HG03558 (cell line): ENCODE measurements at regions not wholly inside any gene's neighbourhood (a gene's known extent, or its start where the extent isn't known, plus 50 kb on each side); places are given as distances from the start of the nearest gene placed in this dataset.

Source experiments
- ATAC-seq: cut with Tn5 transposase; IDR thresholded peaks from one replicate; pipeline ENCODE4 v1.9.1; 2021; ENCODE audit warnings: moderate number of reproducible peaks; ENCODE audit not compliant: unreplicated experiment; ENCODE audit errors: extremely low read depth

DNA sequence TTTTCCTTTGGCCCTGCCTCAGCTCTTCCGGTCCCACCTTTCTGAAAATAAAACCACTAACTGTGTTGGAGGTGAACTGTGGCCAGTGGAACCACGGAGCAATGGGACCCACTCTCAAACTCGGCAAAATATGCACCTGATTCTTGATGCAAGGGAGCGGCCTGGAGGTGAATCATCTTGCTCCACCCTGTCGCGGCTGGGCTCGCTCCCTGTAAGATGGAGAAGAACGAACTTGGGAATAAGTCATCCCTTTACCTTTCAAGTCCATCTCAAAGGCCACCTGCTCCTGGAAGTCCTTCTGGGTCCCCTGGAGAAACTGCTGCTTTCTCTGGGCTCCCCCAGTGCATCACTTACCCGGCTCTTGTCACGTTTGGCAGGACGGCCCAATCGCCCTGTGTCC is 309.9 kb downstream of the BCL11B start:
- ATAC-seq = no peak

DNA sequence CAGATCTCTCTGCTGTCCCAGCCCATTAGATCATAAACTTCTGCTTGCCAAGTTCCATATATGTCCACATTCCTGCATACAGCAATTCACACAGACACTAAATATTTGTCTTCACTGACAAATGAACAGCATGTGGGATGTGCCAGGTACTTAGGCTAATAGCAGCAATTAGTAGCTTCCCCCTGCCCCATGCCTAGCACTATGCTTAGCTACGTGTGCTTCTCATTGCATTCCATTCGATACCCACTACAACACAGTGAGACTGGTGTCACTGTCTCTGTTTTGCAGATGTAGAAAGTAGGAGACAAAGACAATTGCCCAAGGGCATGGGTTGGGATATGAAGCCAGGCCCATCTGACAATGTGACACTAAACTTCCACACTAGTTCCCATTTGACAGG is 308.4 kb downstream of the BCL11B start:
- no peak for ATAC-seq

DNA sequence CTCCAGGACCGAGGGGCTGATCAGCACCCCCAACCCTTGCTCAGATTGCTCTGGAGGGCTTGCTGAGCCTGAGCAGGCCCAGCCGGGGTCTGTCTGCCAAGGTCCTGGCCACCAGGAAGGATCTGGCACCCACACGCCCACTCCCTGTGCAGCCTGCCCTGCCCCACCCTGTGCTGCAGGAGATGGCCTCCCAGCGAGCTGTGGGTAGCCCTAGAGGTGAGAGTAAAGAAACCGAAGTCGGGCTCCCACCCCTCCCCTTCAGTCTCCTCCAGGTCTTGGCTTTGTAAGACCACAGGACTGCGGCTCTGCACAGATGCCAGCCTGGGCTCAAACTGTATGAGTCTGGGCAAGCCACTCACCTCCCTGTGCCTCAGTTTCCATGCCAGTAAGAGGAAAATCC is 307.8 kb downstream of the BCL11B start:
- no peak for ATAC-seq

DNA sequence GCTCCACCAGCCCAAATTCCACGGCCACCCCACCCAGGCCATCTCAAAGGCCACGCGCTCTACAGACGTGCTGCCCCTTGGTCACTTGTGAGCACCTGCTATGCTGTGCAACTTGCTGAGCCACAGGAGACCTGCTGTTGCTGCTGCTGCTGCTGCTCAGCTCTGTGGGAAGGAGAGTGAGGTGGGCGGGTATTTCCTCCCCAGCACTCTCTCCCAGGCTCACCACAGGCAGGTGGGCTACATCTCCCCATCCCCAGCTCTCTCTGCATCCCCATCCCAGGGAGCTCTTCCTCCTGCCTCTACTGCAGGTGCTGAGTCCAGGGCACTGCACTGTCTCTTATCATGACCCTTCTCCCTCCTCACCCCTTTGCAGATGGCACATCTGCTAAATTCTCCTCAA is 306.9 kb downstream of the BCL11B start:
- no peak for ATAC-seq

DNA sequence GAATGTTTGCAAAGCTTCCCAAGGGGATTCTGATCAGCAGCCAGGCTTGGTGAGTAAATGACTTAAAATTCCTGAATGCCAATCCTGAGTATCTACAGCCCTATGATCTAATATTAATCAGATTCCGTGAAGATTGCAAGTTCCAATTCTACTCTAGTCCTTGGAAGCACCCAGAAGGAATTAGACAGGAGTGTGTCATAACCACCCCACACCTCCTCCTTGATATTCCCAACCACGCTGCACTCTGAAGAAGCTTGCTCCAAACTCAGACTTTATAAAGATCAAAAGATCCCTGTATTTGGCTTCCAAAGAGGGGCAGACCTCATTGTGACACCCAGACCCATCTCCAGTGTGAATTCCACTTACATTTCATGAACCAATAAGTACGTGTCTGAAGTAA is 306.0 kb downstream of the BCL11B start:
- no peak for ATAC-seq

DNA sequence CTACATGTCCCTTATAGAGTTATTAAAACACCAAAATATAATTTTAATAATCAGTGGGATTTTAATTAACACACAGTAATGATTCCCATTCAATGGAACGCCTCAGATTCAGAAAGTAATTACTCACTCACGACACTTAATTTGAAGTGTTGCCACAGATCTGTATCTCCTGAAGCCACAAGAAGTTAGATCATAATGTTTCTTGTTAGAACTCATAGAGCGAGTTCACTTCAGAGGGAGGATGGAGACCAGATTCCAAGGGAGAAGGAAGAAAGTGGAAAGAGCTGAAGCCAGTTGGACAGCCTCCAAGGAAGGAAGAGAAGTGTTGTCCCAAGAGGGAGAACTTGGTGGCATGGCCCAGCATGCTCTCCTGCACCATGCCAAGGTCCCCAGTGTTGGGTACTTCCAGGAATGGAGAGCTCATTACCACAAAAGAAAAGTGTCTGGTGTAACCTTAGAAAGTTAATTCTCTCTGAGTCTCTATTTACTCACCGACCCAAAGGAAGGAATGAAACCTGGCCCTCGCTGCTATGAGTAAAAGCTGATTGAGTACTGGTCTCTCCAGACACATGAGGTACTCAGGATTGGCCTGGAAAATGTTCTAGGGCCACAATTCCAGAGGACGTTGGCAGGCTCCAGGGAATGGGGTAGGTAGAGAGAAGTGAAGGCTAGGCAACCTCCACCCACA is 305.4 kb downstream of the BCL11B start:
- ATAC-seq = no peak

DNA sequence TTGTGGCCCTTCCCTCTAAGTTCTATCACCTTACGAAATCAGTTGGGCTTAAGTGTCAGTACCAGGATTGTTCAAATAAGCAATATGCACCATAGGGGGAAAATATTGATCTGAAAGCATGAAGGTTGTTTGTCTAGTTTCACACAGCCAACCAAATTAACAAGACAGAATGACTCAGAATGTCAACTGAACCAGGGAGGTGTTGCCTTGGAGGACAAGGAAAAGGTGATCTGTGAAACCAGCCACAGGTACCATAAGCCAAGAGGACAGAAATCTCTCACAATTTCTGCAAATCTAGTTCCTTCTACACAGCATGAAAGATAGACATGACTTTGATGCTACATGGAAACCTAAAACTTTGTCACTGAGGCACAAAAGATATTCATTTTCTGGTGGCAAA is 297.9 kb downstream of the BCL11B start:
- ATAC-seq = no peak

DNA sequence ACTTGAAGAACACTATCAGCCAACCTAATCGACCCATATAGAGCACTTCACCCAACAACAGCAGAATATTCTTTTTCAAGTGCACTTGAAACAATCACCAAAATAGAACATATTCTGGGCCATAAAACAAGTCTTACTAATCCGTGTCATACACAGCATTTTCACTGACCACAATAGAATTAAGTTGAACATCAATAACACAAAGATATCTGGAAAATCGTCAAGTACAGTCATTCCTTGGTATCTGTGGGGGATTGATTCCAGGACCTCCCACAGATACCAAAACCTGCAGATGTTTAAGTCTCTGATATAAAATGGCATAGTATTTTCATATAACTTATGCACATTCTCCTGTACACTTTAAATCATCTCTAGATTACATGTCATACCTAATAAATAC is 295.7 kb downstream of the BCL11B start:
- ATAC-seq = no peak

DNA sequence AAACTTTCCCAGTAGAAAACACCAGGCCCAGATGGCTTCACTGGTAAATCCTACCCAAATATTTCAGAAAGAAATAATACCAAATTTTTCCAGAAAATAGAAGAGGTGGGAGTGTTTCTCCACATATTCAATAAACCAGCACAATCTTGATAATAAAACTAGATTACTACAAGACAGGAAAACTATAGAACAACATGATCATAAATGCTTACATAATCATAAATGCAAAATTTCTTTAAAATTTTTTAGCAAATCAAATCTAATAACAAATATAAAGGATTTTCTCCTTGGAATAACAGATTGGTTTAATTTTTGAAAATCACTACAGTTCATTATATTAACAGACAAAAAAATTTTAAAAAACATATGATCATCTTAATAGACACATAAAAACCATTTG is 294.5 kb downstream of the BCL11B start:
- no peak for ATAC-seq

DNA sequence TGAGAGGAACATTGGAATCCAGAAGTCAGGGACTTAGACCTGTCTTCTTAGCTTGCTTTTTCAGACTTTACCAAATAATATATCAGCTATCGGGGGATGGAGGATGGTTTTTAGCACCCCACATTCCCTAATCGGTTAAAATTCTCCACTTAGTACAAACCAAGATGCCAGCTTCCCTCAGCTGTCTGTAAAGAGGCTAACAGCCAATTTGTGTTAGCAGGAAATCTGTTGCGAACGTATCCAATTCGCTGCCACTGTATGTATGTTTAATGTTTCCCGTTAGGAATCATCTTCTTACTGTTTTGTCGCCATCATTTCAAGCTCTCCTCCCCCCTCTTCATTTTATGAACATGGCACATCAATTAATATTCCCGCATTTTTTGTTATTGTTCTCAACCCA is 289.0 kb downstream of the BCL11B start:
- ATAC-seq = no peak

DNA sequence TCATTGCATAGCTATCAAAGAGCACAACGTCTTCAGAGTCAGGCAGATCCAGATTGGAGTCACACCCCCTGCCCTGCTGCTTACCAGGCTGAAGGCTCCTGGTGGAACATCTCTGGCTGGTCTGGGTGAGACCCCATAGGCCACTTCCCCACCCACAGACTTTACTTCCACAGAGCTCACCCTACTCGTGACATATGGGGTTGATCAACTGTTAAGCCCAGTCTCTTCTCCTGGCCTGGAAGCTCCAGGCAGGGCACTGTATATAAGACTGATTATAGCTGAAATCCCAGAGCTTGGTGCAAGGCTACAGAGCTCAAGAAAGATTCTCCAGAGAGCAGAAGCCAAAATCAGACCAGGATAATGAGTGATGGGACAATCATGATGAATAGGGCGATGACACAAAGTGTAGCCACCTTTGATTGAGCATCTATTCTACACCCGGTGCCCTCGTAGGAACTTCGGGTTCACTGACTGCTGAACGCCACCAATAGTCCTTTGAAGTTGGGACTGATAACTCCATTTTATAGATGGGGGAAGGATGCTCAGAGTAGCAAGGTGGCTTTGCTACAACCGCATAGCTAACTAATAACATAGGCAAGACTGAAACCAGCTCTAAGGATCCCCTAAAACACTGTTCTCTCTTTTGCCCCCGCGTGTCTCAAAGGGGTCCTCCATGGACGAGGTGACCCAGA is 287.8 kb downstream of the BCL11B start:
- ATAC-seq = no peak

DNA sequence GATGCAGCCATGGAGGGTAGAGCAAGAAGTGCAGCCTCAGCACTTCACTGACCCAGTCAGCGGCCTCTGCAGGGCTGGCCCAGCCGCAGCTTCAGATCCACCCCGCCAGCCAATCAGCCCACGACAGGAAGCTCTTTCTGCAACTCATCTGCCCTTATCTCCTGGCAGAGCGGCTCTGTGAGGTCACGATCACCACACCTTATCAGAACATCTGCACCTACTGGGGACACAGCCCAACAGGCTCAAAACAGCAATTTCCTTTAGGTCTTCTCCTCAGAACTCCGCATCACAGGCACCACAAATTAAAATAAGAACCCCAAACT is 287.3 kb downstream of the BCL11B start:
- ATAC-seq = no peak

DNA sequence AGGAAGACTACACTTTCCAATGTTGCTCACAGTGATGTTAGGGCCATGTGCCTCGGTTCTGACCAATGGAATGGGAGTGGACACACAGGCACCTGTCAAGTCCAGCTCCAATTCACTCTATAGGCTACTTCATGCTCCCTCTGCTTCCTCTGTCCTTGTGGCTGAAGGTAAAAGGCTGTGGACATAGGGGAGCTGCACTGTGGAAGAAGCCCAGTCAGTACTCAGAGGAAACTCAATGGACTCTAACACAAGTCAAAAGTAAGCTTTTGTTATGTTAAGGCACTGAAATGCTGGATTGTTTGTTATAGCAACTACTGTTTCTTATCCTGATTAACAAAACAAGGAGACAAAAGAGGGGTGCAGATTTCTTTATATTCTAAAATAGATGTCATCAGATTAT is 278.2 kb downstream of the BCL11B start:
- ATAC-seq = no peak

DNA sequence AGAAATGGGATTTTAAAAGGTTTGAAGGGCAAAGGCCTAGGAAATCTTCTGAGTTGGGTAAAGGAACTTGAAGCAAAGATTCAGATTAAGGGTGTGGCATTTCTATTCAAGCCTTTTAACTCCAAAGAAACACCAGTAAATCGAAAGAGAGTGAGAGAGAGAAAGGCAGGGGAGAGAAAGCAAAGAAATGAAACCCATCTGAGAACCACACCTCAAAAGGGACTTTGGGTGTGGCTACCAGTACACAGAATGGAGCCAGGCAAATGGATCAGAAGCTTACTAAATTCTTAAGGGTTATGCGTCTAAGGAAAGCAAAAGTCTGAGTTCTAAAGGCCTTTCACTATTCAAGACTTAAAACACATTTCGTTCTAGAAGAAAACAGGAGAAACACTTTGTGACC is 277.4 kb downstream of the BCL11B start:
- no peak for ATAC-seq

DNA sequence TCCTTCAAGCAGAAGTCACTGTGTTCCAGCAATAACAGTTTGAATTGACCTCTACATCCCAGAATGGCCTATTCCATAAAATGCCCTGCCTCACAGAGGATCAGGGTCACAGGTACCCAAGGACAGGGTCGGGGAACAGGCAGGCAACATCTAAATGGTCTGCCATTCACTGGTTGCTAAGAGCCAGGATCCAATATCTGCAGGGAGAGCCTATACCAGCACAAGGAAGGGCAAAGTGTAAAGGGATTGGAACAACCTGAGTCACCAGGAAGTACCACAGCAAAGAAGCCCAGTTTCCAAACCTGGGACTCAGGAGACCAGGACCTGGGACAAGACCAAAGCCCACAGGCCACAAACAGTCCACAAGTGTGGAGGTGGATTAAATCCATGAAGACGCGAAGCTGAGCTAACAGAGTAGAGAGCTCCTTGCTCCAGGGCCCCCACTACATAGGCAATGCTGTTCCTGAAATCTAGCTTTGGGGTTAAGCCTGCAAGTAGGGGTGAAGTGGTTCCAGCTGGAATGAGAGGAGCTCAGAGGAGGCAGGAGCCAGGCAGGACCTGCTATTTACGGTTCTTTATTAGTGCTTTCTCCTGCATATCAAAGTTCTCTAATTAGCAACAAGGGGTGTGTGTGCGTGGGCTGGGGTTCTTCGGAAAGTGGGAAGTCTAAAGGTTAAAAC is 274.3 kb downstream of the BCL11B start:
- no peak for ATAC-seq

DNA sequence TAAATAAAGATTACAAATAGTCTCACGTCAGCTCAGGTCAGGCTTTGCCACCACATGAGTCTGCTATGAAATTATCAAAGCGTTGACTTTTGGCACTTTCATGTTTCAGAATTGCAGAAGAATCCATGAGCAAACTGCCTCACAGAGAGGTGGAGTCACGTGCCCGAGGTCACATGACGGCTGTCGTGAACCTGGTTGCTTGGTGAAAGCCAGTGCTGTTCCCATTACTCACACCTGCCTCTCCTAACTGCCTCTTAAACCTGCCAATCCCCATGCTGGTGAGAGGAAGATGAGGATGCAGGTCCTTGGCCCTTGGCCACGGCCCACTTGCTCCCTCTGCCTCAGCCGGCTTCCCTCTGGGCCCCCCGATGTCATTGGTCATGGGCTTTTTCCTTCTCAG is 272.7 kb downstream of the BCL11B start:
- no peak for ATAC-seq

DNA sequence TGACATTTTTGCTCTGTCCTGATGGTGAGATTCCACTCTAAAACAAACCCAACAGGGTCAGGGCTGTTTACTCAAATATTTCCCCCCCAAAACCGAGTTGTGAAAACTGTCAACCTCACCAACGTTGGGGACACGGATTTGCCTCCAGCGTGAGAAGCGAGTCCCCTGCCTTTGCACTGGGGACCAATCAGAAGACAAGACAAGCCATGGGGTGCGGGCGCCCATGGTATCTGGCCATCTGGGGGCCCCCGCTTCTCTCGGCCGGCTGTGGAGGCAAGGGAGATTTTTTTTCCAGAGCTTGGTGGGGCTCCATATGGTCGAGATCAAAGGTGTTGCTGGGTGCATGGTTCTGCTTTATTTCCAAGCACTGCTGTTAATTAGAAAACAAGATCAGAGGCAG is 272.1 kb downstream of the BCL11B start:
- ATAC-seq = no peak

DNA sequence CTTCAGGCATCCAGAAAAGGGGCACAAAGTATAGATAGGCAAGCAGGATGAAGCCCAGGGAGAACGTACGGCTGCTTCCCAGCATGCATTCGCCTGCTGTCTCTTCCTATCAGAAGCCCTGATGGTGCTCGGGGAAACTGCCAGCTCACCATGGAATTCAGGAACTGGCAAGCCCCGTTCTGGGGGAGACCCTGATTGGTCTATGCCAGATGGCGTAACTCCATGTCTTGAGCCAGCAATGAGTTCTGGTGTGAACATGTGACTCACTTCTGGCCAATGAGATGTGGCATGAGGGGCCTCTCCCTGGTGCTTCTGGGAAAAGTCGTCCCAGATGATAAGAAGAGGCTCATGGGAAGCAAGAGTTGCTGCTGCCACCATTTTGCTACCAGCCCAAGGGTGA is 270.8 kb downstream of the BCL11B start:
- no peak for ATAC-seq

DNA sequence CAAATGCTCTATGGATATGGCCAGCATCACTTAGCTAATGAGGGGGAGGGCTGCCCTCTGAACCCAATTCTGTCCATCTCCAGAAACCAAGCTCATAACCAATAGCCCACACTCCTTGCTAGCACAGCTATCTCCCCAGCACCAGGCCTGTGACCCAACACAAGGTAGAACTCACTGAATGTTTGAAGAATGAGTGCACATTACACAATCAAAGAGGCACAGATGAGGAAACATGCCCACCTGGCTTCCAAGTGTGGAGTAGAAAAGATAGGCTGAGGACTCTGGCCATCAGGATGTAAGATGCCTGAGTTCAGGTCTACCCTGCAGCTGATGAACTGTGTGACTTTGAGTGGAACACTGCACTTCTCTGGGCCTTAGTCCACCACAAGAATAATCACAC is 268.4 kb downstream of the BCL11B start:
- no peak for ATAC-seq

DNA sequence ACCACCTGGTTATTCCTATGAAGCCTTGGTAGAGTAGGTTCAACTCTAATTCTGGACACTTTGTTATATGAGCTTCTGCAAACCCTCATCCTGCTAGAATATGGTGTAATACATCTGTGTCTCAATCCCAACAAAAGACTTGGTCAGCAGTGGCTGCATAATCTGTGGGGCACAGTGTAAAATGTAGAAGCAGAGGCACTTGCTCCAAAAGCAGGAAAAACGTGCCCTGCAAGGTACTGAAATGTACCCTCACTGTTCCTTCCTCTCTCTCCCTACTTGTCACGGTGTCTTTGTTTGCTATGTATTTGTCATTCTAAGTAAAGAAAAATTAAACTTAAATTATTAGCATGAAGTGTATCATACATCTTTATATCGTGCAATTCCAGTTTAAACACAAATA is 267.9 kb downstream of the BCL11B start:
- ATAC-seq = no peak

DNA sequence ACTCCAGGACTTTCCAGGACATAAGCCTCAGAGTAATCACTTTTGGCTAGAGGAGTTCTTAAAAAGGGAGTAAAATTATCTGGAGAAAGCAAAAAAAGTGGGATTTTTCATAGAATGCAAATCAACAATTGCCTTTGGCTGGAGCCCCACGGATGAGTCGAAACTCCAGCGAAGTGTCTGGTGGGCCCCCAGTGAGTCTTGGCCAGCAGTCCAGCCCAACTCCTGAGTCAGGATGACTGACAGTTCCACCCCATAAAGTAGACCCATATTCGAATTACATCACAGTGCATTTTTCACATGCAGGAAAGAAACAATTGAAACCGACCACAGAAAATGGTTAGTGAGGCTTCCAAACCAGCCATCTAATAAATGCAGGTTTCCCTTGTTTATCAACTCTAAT is 265.7 kb downstream of the BCL11B start:
- ATAC-seq = no peak

DNA sequence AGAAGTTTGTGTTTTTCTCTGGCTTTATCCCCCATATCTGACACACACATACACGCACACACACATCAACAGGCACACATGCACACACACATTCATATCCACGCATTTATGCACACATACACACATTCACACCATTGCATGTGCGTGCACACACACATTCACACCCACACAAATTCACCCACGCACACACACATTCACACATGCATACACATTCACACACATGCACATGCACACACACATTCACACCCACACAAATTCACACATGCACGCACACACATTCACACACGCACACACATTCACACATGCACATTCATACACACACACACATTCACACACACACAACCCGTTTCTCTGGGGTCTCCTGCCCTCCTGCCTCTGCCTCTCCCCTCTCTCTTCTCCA is 264.2 kb downstream of the BCL11B start:
- no peak for ATAC-seq
